Transverse colon (tissue), 4 donors: ENCODE measurements at regions not wholly inside any gene's neighbourhood (a gene's known extent, or its start where the extent isn't known, plus 50 kb on each side); places are given as distances from the start of the nearest gene placed in this dataset.

Experiments used
- DNase-seq: peaks from one replicate; pipeline ENCODE4 v3.0.0-alpha.2; 2019
- H3K27ac ChIP-seq, 4 donors: fragments of 200-600 bp; sonication (generic); 2 replicates each; pipeline ENCODE4 v1.5.1; 2016 to 2018; ENCODE audit warnings: inconsistent platforms in 4 of 4
- H3K27me3 ChIP-seq: fragments of 200-600 bp; sonication (generic); 2 replicates; pipeline ENCODE4 v1.5.1; 2017; ENCODE audit warnings: inconsistent platforms
- H3K36me3 ChIP-seq, 4 donors: fragments of 200-600 bp; sonication (generic); 2 replicates each; pipeline ENCODE4 v1.5.1; 2017 to 2019; ENCODE audit warnings: inconsistent platforms in 4 of 4
- H3K4me1 ChIP-seq, 4 donors: fragments of 200-600 bp; sonication (generic); 2 replicates each; pipeline ENCODE4 v1.5.1; 2017 to 2020; ENCODE audit warnings: inconsistent platforms in 4 of 4
- H3K4me3 ChIP-seq, 4 donors: fragments of 200-600 bp; sonication (generic); 1 replicate in 1 of 4; 2 replicates in 3 of 4; pipeline versions ENCODE4 v1.5.1 to v1.6.1; 2017 to 2019; ENCODE audit warnings: inconsistent platforms in 4 of 4
- H3K9me3 ChIP-seq, 2 donors: fragments of 200-600 bp; sonication (generic); 2 replicates each; pipeline ENCODE4 v1.5.1; 2017 to 2019; ENCODE audit warnings: inconsistent platforms in 2 of 2
- EP300 ChIP-seq: sonication (generic); formaldehyde crosslinking; IDR thresholded peaks from one replicate; pipeline ENCODE4 v1.6.1; 2017; ENCODE audit warnings: antibody characterized with exemption, low read depth
- POLR2A ChIP-seq: fragments of 450-650 bp; IDR thresholded peaks from one replicate; pipeline ENCODE4 v1.6.1; 2016; ENCODE audit warnings: antibody characterized with exemption, mild to moderate bottlenecking, moderate library complexity
- POLR2AphosphoS5 ChIP-seq, 3 donors: sonication (generic); formaldehyde crosslinking; IDR thresholded peaks; one replicate each; pipeline ENCODE4 v1.6.1; 2016; ENCODE audit warnings: antibody characterized with exemption in 3 of 3
- WGBS, 2 donors: methylation state at CpG; one replicate each; pipeline ENCODE4 v1.1.5; 2018; ENCODE audit warnings: low coverage in 1 of 2; 5-methylcytosine and 5-hydroxymethylcytosine counted together
- in situ Hi-C, 4 donors: fragments of 200-750 bp; cut with MboI; loops; one replicate each; pipeline versions ENCODE4 v1.15.0 to v1.15.1; 2017; ENCODE audit warnings: low sequenced_read_pairs in 3 of 4, low pct_ligation_motif_present in 1 of 4, low pct_unique_long_range_greater_than_20kb in 1 of 4
- intact Hi-C: fragments of 100-400 bp; cut with DNase I; formaldehyde crosslinking; loops from one replicate; pipeline ENCODE4 v1.15.1; 2023; ENCODE audit warnings: low total_unique reads
- TF ChIP-seq, protein P1 (sequence below), 5 experiments: fragments of 200-600 bp in 3 of 5; fragments of 450-650 bp in 2 of 5; sonication (generic) in 3 of 5; IDR thresholded peaks; 1 replicate in 2 of 5; 2 replicates in 3 of 5; pipeline ENCODE4 v1.5.1; 2016 to 2017; ENCODE audit warnings: antibody characterized with exemption in 5 of 5, inconsistent platforms in 3 of 5, mild to moderate bottlenecking in 2 of 5, moderate library complexity in 1 of 5

DNA sequence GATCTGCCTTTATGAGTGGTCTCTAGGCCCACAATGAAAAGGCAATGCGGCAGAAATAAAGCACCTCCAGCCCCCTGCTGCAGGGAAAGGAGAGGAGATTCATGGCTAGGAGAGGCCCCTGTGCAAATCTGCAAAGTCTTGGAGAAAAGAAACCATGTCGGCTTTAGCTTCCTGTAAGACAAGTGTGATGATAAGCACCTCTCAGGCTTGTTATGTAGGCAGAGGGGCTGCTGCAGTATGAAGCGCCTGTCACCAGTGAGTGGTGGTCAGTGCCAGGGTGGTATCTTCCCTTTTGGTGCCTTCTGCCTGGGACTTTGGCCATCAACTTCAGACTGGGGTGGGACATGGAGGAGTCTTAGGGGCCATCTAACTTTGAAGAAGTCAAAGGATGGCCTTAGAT is 59.2 kb upstream of the ARHGEF3 start:
- H3K4me3 ChIP-seq, result no peak overlapping the region
- no peaks in the 10 kb centered on the region for H3K36me3 ChIP-seq
- in situ Hi-C loops, result loop anchor here in 1 of 4 donors (25.0 kb wide), 1 partner anchor 126 kb away; no protein-coding TSS in a partner anchor
- H3K27me3 ChIP-seq, result no peaks in the 10 kb centered on the region
- no peak overlapping the region for H3K27ac ChIP-seq
- no peak for DNase-seq
- H3K9me3 ChIP-seq, result no peaks in the 10 kb centered on the region
- 94% methylated on average over 3 of the region's 3 CpGs; no CpG with 5 or more reads in 1 of the 2 donors for WGBS, 2 donors
- intact Hi-C loops, result no loop called here
- peaks cover 0 to 7% (median 1%) of the 10 kb centered on the region in 4 donors for H3K4me1 ChIP-seq
- TF ChIP-seq EP300 (no peak), POLR2AphosphoS5 (IDR thresholded peaks at IDR 0.05) (no peak), POLR2A (no peak)
- TF ChIP-seq, protein P1, sequence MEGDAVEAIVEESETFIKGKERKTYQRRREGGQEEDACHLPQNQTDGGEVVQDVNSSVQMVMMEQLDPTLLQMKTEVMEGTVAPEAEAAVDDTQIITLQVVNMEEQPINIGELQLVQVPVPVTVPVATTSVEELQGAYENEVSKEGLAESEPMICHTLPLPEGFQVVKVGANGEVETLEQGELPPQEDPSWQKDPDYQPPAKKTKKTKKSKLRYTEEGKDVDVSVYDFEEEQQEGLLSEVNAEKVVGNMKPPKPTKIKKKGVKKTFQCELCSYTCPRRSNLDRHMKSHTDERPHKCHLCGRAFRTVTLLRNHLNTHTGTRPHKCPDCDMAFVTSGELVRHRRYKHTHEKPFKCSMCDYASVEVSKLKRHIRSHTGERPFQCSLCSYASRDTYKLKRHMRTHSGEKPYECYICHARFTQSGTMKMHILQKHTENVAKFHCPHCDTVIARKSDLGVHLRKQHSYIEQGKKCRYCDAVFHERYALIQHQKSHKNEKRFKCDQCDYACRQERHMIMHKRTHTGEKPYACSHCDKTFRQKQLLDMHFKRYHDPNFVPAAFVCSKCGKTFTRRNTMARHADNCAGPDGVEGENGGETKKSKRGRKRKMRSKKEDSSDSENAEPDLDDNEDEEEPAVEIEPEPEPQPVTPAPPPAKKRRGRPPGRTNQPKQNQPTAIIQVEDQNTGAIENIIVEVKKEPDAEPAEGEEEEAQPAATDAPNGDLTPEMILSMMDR (IDR thresholded peaks at IDR 0.05), result no peak

GRCh38 chr3:56860351-56860750 is 58.6 kb upstream of the ARHGEF3 start:
- in situ Hi-C loops, result loop anchor here in 1 of 4 donors (25.0 kb wide), 1 partner anchor 127 kb away; no protein-coding TSS in a partner anchor
- peaks cover 0 to 9% (median 2%) of the 10 kb centered on the region in 4 donors for H3K4me1 ChIP-seq
- no peak overlapping the region for H3K4me3 ChIP-seq
- no peaks in the 10 kb centered on the region for H3K36me3 ChIP-seq
- H3K27me3 ChIP-seq, result no peaks in the 10 kb centered on the region
- intact Hi-C loops, result no loop called here
- H3K9me3 ChIP-seq, result no peaks in the 10 kb centered on the region
- H3K27ac ChIP-seq, result no peak overlapping the region
- TF ChIP-seq EP300, result no peak
- no peak for DNase-seq

- Histone ChIP-seq H3K36me3 (no peaks in the 10 kb centered on the region), H3K4me1 (peaks cover 0 to 9% (median 2%) of the 10 kb centered on the region in 4 donors), H3K27ac (no peak overlapping the region), H3K27me3 (no peaks in the 10 kb centered on the region), H3K4me3 (no peak overlapping the region), H3K9me3 (no peaks in the 10 kb centered on the region)
- no peak for TF ChIP-seq EP300
- TF ChIP-seq POLR2AphosphoS5 (IDR thresholded peaks at IDR 0.05), result no peak
- TF ChIP-seq POLR2A, result no peak
- TF ChIP-seq, protein P1 (IDR thresholded peaks at IDR 0.05), result no peak
- WGBS, 2 donors, result 93% methylated on average over 1 of the region's 1 CpG; no CpG with 5 or more reads in 1 of the 2 donors
- in situ Hi-C loops, result loop anchor here in 1 of 4 donors (25.0 kb wide), 1 partner anchor 129 kb away; no protein-coding TSS in a partner anchor
- intact Hi-C loops, result no loop called here
- no peak for DNase-seq
Observed at GRCh38 chr3:56858331-56858730, 56.6 kb upstream of the ARHGEF3 start.

DNA sequence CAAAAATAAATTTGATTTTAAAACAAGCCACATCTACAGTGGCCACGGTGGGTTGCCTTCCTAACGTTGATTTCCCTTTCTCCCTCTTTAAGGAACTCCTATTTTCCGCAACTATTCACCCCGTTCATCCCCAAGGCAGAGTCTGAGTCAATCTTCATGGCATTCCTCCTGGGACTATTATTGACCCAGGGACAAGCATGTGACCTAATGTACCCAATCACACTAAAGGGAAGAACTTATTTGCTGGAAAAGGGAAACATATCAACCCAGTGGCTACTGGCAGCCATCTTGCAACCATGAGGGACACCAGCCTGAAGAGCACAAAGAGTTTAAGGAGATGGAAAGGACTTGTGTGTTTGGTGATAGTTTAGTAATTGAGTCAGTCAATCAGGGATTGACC is 55.4 kb upstream of the ARHGEF3 start:
- Histone ChIP-seq H3K9me3 (no peaks in the 10 kb centered on the region), H3K4me1 (peaks cover 0 to 9% (median 2%) of the 10 kb centered on the region in 4 donors), H3K27ac (no peak overlapping the region), H3K4me3 (no peak overlapping the region), H3K36me3 (no peaks in the 10 kb centered on the region), H3K27me3 (no peaks in the 10 kb centered on the region)
- in situ Hi-C loops, result loop anchor here in 1 of 4 donors (25.0 kb wide), 1 partner anchor 130 kb away; no protein-coding TSS in a partner anchor
- intact Hi-C loops, result no loop called here
- TF ChIP-seq, protein P1 (IDR thresholded peaks at IDR 0.05), result no peak
- TF ChIP-seq POLR2AphosphoS5 (IDR thresholded peaks at IDR 0.05) (no peak), POLR2A (no peak), EP300 (no peak)
- 80 to 91% methylated on average over 4 of the region's 4 CpGs for WGBS, 2 donors
- no peak for DNase-seq

DNA sequence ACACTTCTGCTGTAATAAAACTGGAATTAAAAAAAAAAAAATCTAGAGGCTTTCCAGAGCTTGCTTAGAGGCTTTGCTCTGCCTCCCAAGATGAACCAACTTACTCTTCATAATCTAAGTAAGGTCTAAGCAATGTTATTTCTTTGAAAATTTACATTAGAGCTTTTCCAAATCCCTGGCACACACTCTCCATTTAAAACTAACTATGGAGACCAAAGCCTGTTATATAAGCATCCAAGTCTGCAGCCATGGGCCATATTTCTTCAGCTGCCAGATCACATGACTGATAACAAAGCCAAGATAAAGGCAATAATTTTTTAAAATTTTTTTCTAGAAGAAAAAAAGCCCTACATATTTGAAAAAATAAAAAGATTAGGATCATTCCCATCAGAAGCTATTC is 55.0 kb upstream of the ARHGEF3 start:
- peaks cover 0 to 9% (median 2%) of the 10 kb centered on the region in 4 donors for H3K4me1 ChIP-seq
- intact Hi-C loops, result no loop called here
- H3K27ac ChIP-seq, result no peak overlapping the region
- DNase-seq, result no peak
- H3K4me3 ChIP-seq, result no peak overlapping the region
- in situ Hi-C loops, result loop anchor here in 1 of 4 donors (25.0 kb wide), 1 partner anchor 131 kb away; no protein-coding TSS in a partner anchor
- no peaks in the 10 kb centered on the region for H3K27me3 ChIP-seq
- no peaks in the 10 kb centered on the region for H3K9me3 ChIP-seq
- no peaks in the 10 kb centered on the region for H3K36me3 ChIP-seq
- TF ChIP-seq, protein P1 (IDR thresholded peaks at IDR 0.05), result no peak
